ENCODE measurements at regions not wholly inside any gene's neighbourhood (a gene's known extent, or its start where the extent isn't known, plus 50 kb on each side); places are given as distances from the start of the nearest gene placed in this dataset.
A peak's percentile ranks its signal among the peaks of the same experiment; 100 is the strongest.

DNA sequence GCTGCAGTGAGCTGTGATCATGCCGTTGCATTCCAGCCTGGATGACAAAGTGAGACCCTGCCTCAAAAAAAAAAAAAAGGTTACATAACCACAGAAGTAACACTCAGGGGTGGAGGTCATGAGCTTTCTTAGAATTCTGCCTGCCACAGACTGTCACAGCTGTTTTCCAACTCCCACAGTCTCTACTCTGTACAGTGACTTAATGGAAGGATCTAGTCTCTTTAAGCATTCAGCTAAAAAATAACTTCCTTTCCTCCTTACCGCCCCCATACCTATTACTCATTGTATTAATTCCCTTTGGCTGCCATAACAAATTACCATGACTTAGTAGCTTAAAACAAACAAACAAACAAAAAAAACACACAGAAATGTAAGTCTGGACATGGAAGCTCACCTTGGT, 99.6 kb upstream of the UBE2E1 start:
- 59 to 77% (median 73%) methylated on average over 2 of the region's 2 CpGs for WGBS, 5 donors
- TF ChIP-seq POLR2A (IDR thresholded peaks at IDR 0.05) (no peak), POLR2AphosphoS5 (IDR thresholded peaks at IDR 0.05) (no peak)
- TF ChIP-seq, protein P1, sequence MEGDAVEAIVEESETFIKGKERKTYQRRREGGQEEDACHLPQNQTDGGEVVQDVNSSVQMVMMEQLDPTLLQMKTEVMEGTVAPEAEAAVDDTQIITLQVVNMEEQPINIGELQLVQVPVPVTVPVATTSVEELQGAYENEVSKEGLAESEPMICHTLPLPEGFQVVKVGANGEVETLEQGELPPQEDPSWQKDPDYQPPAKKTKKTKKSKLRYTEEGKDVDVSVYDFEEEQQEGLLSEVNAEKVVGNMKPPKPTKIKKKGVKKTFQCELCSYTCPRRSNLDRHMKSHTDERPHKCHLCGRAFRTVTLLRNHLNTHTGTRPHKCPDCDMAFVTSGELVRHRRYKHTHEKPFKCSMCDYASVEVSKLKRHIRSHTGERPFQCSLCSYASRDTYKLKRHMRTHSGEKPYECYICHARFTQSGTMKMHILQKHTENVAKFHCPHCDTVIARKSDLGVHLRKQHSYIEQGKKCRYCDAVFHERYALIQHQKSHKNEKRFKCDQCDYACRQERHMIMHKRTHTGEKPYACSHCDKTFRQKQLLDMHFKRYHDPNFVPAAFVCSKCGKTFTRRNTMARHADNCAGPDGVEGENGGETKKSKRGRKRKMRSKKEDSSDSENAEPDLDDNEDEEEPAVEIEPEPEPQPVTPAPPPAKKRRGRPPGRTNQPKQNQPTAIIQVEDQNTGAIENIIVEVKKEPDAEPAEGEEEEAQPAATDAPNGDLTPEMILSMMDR (IDR thresholded peaks at IDR 0.05 in 8 of 11, conservative IDR thresholded peaks at IDR 0.05 in 3 of 11) = no peak
- no peak overlapping the region for H3K4me3 ChIP-seq
- intact Hi-C loops (cut with DNase I; ENCODE audit: low total_unique reads) = no loop called here
- H3K4me1 ChIP-seq = no peaks in the 10 kb centered on the region
- H3K36me3 ChIP-seq = no peaks in the 10 kb centered on the region
- H3K9me3 ChIP-seq = no peaks in the 10 kb centered on the region
- no peak overlapping the region for H3K27ac ChIP-seq
- H3K27me3 ChIP-seq (replicated peaks in 1 of 7) = no peaks in the 10 kb centered on the region
- no peak for DNase-seq

DNA sequence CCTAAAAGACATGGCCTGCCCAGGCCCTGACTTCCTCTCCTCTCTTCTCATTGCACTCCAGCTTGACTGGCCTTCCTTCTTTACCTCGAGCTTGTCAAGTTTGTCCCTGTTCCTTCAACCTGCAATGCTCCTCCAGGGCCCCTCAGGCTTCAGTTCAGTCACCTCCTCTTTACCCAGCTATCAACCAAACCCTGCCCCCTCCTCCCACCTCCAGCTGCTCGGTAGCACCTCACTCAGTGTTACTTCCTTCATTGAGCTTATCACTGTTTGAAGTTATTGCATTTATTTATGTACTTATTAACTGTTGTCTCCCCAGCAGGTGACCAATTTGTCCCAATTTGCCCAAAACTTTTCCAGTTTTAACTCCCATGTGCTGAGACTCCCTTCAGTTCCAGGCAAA, 95.8 kb upstream of the UBE2E1 start:
- H3K27ac ChIP-seq = no peak overlapping the region
- H3K4me1 ChIP-seq = peaks cover 0 to 13% (median 0%) of the 10 kb centered on the region in 6 donors
- DNase-seq = no peak
- intact Hi-C loops (cut with DNase I; ENCODE audit: low total_unique reads) = no loop called here
- no peak for TF ChIP-seq POLR2A (IDR thresholded peaks at IDR 0.05)
- TF ChIP-seq, protein P1 (IDR thresholded peaks at IDR 0.05 in 8 of 11, conservative IDR thresholded peaks at IDR 0.05 in 3 of 11) = no peak
- TF ChIP-seq POLR2AphosphoS5 (IDR thresholded peaks at IDR 0.05) = no peak
- 19 to 45% (median 29%) methylated on average over 2 of the region's 2 CpGs for WGBS, 5 donors
- H3K27me3 ChIP-seq (replicated peaks in 1 of 7) = no peaks in the 10 kb centered on the region
- H3K4me3 ChIP-seq = no peak overlapping the region
- no peaks in the 10 kb centered on the region for H3K36me3 ChIP-seq
- no peaks in the 10 kb centered on the region for H3K9me3 ChIP-seq

DNA sequence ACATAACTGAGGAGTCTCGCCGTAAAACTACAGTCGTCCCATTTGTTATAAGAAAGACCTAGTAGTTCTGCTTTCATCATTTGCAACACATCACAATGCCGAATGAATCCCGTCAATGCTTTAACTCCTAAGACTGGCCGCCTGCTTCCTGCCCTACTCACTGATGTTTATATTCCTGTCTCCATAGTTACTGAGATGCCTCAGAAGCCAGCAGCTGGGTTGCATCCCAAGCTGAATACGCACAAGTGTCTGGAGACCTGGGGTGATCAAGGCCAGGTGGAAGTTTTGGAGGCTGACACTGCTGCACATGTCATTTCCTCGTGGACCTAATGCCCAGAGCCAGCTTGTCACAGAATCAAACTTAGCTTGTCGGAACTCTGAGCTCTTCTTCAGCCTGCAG, 95.2 kb upstream of the UBE2E1 start:
- WGBS, 5 donors = 73 to 85% (median 77%) methylated on average over 9 of the region's 9 CpGs

DNA sequence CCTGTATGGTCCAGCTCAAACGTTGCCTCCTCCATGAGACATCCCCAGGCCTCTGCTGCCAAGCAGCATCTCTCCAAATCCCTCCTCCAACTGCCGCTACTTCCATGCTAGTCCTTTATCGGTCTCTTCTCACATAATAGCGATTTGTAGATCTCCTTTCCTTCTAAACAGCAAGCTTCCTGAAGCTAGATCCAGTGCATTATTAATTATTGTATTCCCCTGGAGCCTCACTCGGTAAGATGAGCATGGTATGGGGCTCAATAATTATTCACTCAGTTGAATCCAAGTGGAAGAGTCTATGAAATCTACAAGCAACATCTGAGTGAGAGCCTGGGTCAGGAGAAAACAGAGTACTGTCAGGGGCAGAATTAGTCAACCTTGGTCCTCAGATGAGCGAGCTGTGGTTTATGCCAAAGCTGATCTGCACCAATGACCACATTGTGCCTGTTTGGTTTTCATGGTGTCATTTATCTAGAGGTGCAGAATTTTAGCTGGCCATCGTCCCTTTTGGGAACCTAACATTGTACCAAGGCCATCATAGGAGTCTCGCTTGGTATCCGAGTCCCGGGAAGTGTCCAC, 93.8 kb upstream of the UBE2E1 start:
- intact Hi-C loops (cut with DNase I; ENCODE audit: low total_unique reads) = no loop called here
- H3K4me3 ChIP-seq = peak overlapping the region in 2 of 8 donors; percentile 14 to 29
- peaks cover 0 to 13% (median 0%) of the 10 kb centered on the region in 6 donors for H3K4me1 ChIP-seq

More for the DNA sequence above, 95.2 kb upstream of the UBE2E1 start:
- intact Hi-C loops (cut with DNase I; ENCODE audit: low total_unique reads) = no loop called here
- Histone ChIP-seq H3K27ac (no peak overlapping the region), H3K9me3 (peaks cover 0 to 3% (median 0%) of the 10 kb centered on the region in 8 donors), H3K36me3 (no peaks in the 10 kb centered on the region), H3K27me3 (replicated peaks in 1 of 7) (no peaks in the 10 kb centered on the region), H3K4me3 (no peak overlapping the region), H3K4me1 (peaks cover 0 to 13% (median 0%) of the 10 kb centered on the region in 6 donors)
- TF ChIP-seq POLR2AphosphoS5 (IDR thresholded peaks at IDR 0.05) (peak in 1 of 3 donors; percentile 28), POLR2A (IDR thresholded peaks at IDR 0.05) (no peak)
- DNase-seq = no peak

More for the DNA sequence above, 93.8 kb upstream of the UBE2E1 start:
- WGBS, 5 donors = 76 to 87% (median 83%) methylated on average over 10 of the region's 10 CpGs
- no peaks in the 10 kb centered on the region for H3K36me3 ChIP-seq
- peaks cover 0 to 4% (median 0%) of the 10 kb centered on the region in 8 donors for H3K9me3 ChIP-seq
- DNase-seq = no peak
- H3K27me3 ChIP-seq (replicated peaks in 1 of 7) = no peaks in the 10 kb centered on the region
- H3K27ac ChIP-seq = no peak overlapping the region
- no peak for TF ChIP-seq POLR2AphosphoS5 (IDR thresholded peaks at IDR 0.05)
- TF ChIP-seq POLR2A (IDR thresholded peaks at IDR 0.05) = no peak
- TF ChIP-seq, protein P1 (IDR thresholded peaks at IDR 0.05 in 8 of 11, conservative IDR thresholded peaks at IDR 0.05 in 3 of 11) = no peak
